ENCODE measurements at regions not wholly inside any gene's neighbourhood (a gene's known extent, or its start where the extent isn't known, plus 50 kb on each side); places are given as distances from the start of the nearest gene placed in this dataset.

GRCh38 chr17:79451167-79451566 lies 159.7 kb downstream of the RBFOX3 start:
- DNase-seq (ENCODE audit: low spot score in 2 of 2): no peak
- no peaks in the 10 kb centered on the region for H3K4me1 ChIP-seq
- H3K27ac ChIP-seq: no peak overlapping the region
- no peaks in the 10 kb centered on the region for H3K9me3 ChIP-seq
- WGBS, 2 donors: 80 to 88% methylated on average over 7 of the region's 7 CpGs
- TF ChIP-seq POLR2A (IDR thresholded peaks at IDR 0.05) (no peak), EP300 (IDR thresholded peaks at IDR 0.05) (no peak), CTCF (IDR thresholded peaks at IDR 0.05) (no peak)
- H3K27me3 ChIP-seq: no peaks in the 10 kb centered on the region
- no peak overlapping the region for H3K4me3 ChIP-seq
- H3K36me3 ChIP-seq: no peaks in the 10 kb centered on the region

GRCh38 chr17:79446399-79447009 lies 164.3 kb downstream of the RBFOX3 start:
- Histone ChIP-seq H3K36me3 (no peaks in the 10 kb centered on the region), H3K27ac (no peak overlapping the region), H3K4me1 (no peaks in the 10 kb centered on the region), H3K9me3 (no peaks in the 10 kb centered on the region), H3K27me3 (no peaks in the 10 kb centered on the region), H3K4me3 (no peak overlapping the region)
- WGBS, 2 donors: 75 to 78% methylated on average over 12 of the region's 12 CpGs
- no peak for DNase-seq (ENCODE audit: low spot score in 2 of 2)
- no peak for TF ChIP-seq CTCF (IDR thresholded peaks at IDR 0.05)
- TF ChIP-seq POLR2A (IDR thresholded peaks at IDR 0.05): no peak
- no peak for TF ChIP-seq EP300 (IDR thresholded peaks at IDR 0.05)

GRCh38 chr17:79444198-79444597 lies 166.7 kb downstream of the RBFOX3 start:
- 93 to 100% methylated on average over 1 to 3 of the region's 4 CpGs for WGBS, 2 donors
- no peaks in the 10 kb centered on the region for H3K27me3 ChIP-seq
- no peak for DNase-seq (ENCODE audit: low spot score in 2 of 2)
- H3K9me3 ChIP-seq: no peaks in the 10 kb centered on the region
- H3K4me3 ChIP-seq: no peak overlapping the region
- H3K36me3 ChIP-seq: no peaks in the 10 kb centered on the region
- TF ChIP-seq POLR2A (IDR thresholded peaks at IDR 0.05): no peak
- TF ChIP-seq EP300 (IDR thresholded peaks at IDR 0.05): no peak
- TF ChIP-seq CTCF (IDR thresholded peaks at IDR 0.05): no peak
- H3K27ac ChIP-seq: no peak overlapping the region
- H3K4me1 ChIP-seq: no peaks in the 10 kb centered on the region

- no peaks in the 10 kb centered on the region for H3K9me3 ChIP-seq
- H3K4me3 ChIP-seq: no peak overlapping the region
- H3K36me3 ChIP-seq: no peaks in the 10 kb centered on the region
- 84 to 88% methylated on average over 9 to 10 of the region's 10 CpGs for WGBS, 2 donors
- H3K27ac ChIP-seq: no peak overlapping the region
- no peak for DNase-seq (ENCODE audit: low spot score in 2 of 2)
- no peak for TF ChIP-seq CTCF (IDR thresholded peaks at IDR 0.05)
- peaks cover 0 to 8% of the 10 kb centered on the region in 2 donors for H3K27me3 ChIP-seq
- no peaks in the 10 kb centered on the region for H3K4me1 ChIP-seq
These were observed 167.8 kb downstream of the RBFOX3 start for GRCh38 chr17:79443026-79443425.

- no peak overlapping the region for H3K4me3 ChIP-seq
- no peaks in the 10 kb centered on the region for H3K9me3 ChIP-seq
- no peak overlapping the region for H3K27ac ChIP-seq
- H3K4me1 ChIP-seq: no peaks in the 10 kb centered on the region
- 68 to 69% methylated on average over 13 to 14 of the region's 15 CpGs for WGBS, 2 donors
- H3K36me3 ChIP-seq: no peaks in the 10 kb centered on the region
- TF ChIP-seq CTCF (IDR thresholded peaks at IDR 0.05): no peak
- TF ChIP-seq POLR2A (IDR thresholded peaks at IDR 0.05): no peak
- TF ChIP-seq EP300 (IDR thresholded peaks at IDR 0.05): no peak
- peaks cover 0 to 9% of the 10 kb centered on the region in 2 donors for H3K27me3 ChIP-seq
- no peak for DNase-seq (ENCODE audit: low spot score in 2 of 2)
These were observed 169.3 kb downstream of the RBFOX3 start for GRCh38 chr17:79441356-79442160.

Measured in tibial nerve (tissue), 4 donors.